ENCODE measurements at regions not wholly inside any gene's neighbourhood (a gene's known extent, or its start where the extent isn't known, plus 50 kb on each side); places are given as distances from the start of the nearest gene placed in this dataset.

GRCh38 chr3:34399401-34399800, 601.0 kb downstream of the PDCD6IP start:
- Histone ChIP-seq H3K9me1 (replicated peaks; ENCODE audit: control insufficient read depth, extremely low read depth, insufficient read depth, low read length) (no peaks in the 10 kb centered on the region), H3K27ac (ENCODE audit: insufficient read depth, low read depth, low read length) (no peak overlapping the region), H3K27me3 (ENCODE audit: control insufficient read depth in 2 of 2, insufficient read depth in 2 of 2, low read length in 2 of 2) (no peaks in the 10 kb centered on the region), H2AFZ (ENCODE audit: low read depth, low read length) (no peak overlapping the region), H3K9me3 (replicated peaks; ENCODE audit: control insufficient read depth, insufficient read depth, low read length) (no peaks in the 10 kb centered on the region), H3K9ac (replicated peaks; ENCODE audit: extremely low read depth, insufficient read depth, low read length) (no peak overlapping the region), H4K20me1 (replicated peaks; ENCODE audit: control insufficient read depth, extremely low read depth, insufficient read depth, low read length) (no peaks in the 10 kb centered on the region), H3K4me1 (ENCODE audit: control insufficient read depth, extremely low read depth, insufficient read depth, low read length) (no peaks in the 10 kb centered on the region), H3K4me2 (ENCODE audit: insufficient read depth, low read length) (no peak overlapping the region), H3K4me3 (replicated peaks in 1 of 3; ENCODE audit: insufficient read depth in 1 of 3, low read depth in 1 of 3, low read length in 3 of 3) (no peak overlapping the region), H3K79me2 (ENCODE audit: control insufficient read depth, insufficient read depth, low read length) (no peaks in the 10 kb centered on the region), H3K36me3 (ENCODE audit: control insufficient read depth in 2 of 2, extremely low read depth in 1 of 2, insufficient read depth in 2 of 2, low read length in 2 of 2) (no peaks in the 10 kb centered on the region)
- TF ChIP-seq FOS (IDR thresholded peaks at IDR 0.05; ENCODE audit: borderline replicate concordance, insufficient read depth, low read length), result no peak
- no peak for TF ChIP-seq POLR2AphosphoS5 (IDR thresholded peaks at IDR 0.05; ENCODE audit: insufficient read depth, low read depth, low read length)
- no peak for TF ChIP-seq JUN (IDR thresholded peaks at IDR 0.05; ENCODE audit: borderline replicate concordance, insufficient read depth, insufficient read length, low read depth)
- TF ChIP-seq EZH2 (IDR thresholded peaks at IDR 0.05; ENCODE audit: borderline replicate concordance, low read depth, low read length, severe bottlenecking), result no peak
- TF ChIP-seq MYC (IDR thresholded peaks at IDR 0.05; ENCODE audit: low read depth, low read length), result no peak
- no TSS peak for BruUV-seq (replicated peaks)
- ChIA-PET POLR2A (no interaction called here), CTCF (no interaction called here)
- FAIRE-seq (no peak), DNase-seq (ENCODE audit: low read depth, low spot score) (no peak)
- intact Hi-C loops (cut with micrococcal nuclease) (no loop called here), dilution Hi-C loops (cut with MboI; ENCODE audit: extremely low pct_ligation_motif_present, low sequenced_read_pairs) (no loop called here)

- no peak for FAIRE-seq
- Histone ChIP-seq H3K9me1 (replicated peaks; ENCODE audit: control insufficient read depth, extremely low read depth, insufficient read depth, low read length) (peaks cover 3% of the 10 kb centered on the region), H3K27ac (ENCODE audit: insufficient read depth, low read depth, low read length) (no peak overlapping the region), H4K20me1 (replicated peaks; ENCODE audit: control insufficient read depth, extremely low read depth, insufficient read depth, low read length) (no peaks in the 10 kb centered on the region), H3K9me3 (replicated peaks; ENCODE audit: control insufficient read depth, insufficient read depth, low read length) (no peaks in the 10 kb centered on the region), H3K79me2 (ENCODE audit: control insufficient read depth, insufficient read depth, low read length) (no peaks in the 10 kb centered on the region), H3K27me3 (ENCODE audit: control insufficient read depth in 2 of 2, insufficient read depth in 2 of 2, low read length in 2 of 2) (no peaks in the 10 kb centered on the region), H3K4me2 (ENCODE audit: insufficient read depth, low read length) (no peak overlapping the region), H2AFZ (ENCODE audit: low read depth, low read length) (no peak overlapping the region), H3K4me1 (ENCODE audit: control insufficient read depth, extremely low read depth, insufficient read depth, low read length) (no peaks in the 10 kb centered on the region), H3K9ac (replicated peaks; ENCODE audit: extremely low read depth, insufficient read depth, low read length) (no peak overlapping the region), H3K36me3 (ENCODE audit: control insufficient read depth in 2 of 2, extremely low read depth in 1 of 2, insufficient read depth in 2 of 2, low read length in 2 of 2) (no peaks in the 10 kb centered on the region), H3K4me3 (replicated peaks in 1 of 3; ENCODE audit: insufficient read depth in 1 of 3, low read depth in 1 of 3, low read length in 3 of 3) (no peak overlapping the region)
- dilution Hi-C loops (cut with MboI; ENCODE audit: extremely low pct_ligation_motif_present, low sequenced_read_pairs) (no loop called here), intact Hi-C loops (cut with micrococcal nuclease) (no loop called here)
- no peak for DNase-seq (ENCODE audit: low read depth, low spot score)
- ChIA-PET CTCF (no interaction called here), POLR2A (no interaction called here)
- TF ChIP-seq JUN (IDR thresholded peaks at IDR 0.05; ENCODE audit: borderline replicate concordance, insufficient read depth, insufficient read length, low read depth) (peak; percentile 12), FOS (IDR thresholded peaks at IDR 0.05; ENCODE audit: borderline replicate concordance, insufficient read depth, low read length) (no peak), POLR2A (IDR thresholded peaks at IDR 0.05; ENCODE audit: low read depth, low read length) (no peak)
- BruUV-seq (replicated peaks), result no TSS peak
These were observed 606.7 kb downstream of the PDCD6IP start for GRCh38 chr3:34405159-34405558.

Data from endothelial cell of umbilical vein (primary cell).